Activated T-cell treated with anti-CD3 and anti-CD28 coated beads, Interleukin-2, amount 50 U/mL, for 24 hours (primary cell): ENCODE measurements at regions not wholly inside any gene's neighbourhood (a gene's known extent, or its start where the extent isn't known, plus 50 kb on each side); places are given as distances from the start of the nearest gene placed in this dataset.
"Not testable (repeated sequence)": the region's sequence is repeated elsewhere in the genome, so short reads cannot be mapped to it uniquely, and the experiment has no call there.

ENCODE experiments used
- DNase-seq: peaks from one replicate; pipeline ENCODE4 v3.0.0-alpha.2; 2020
- H3K27ac Mint-ChIP-seq: 2 replicates; pipeline ENCODE4 v1.8.0; 2020; ENCODE audit warnings: mild to moderate bottlenecking, mixed read lengths
- H3K27me3 Mint-ChIP-seq: 2 replicates; pipeline ENCODE4 v1.8.0; 2020; ENCODE audit warnings: mixed read lengths
- H3K36me3 Mint-ChIP-seq: 2 replicates; pipeline ENCODE4 v1.8.0; 2020; ENCODE audit warnings: low read depth, mixed read lengths
- H3K4me1 Mint-ChIP-seq: 2 replicates; pipeline ENCODE4 v1.8.0; 2020; ENCODE audit warnings: low read depth, mixed read lengths
- H3K4me3 Mint-ChIP-seq: 2 replicates; pipeline ENCODE4 v1.8.0; 2020; ENCODE audit warnings: mild to moderate bottlenecking, moderate library complexity, mixed read lengths
- H3K9me3 Mint-ChIP-seq: 2 replicates; pipeline ENCODE4 v1.8.0; 2020; ENCODE audit warnings: mixed read lengths

DNA sequence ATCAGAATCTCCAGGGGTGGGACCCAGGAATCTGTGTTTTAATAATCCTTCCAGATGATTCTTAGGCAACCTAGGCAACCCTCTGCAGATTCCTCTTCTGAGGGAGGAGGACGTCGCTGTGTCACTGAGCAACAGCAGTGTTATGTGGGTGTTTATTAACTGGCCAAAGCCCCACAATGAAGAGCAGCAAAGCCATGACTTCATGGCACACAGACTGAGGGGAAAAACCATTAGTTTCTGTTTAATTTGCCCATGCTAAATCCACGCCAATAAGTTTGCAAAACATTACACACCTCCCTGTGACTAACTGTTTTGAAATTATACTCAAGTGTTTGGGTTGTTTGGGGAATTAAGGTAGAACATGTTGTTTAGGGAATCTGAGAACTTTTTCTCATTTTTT lies 83.7 kb upstream of the TMED7 start:
- H3K27ac Mint-ChIP-seq = no peak overlapping the region
- H3K4me1 Mint-ChIP-seq = no peaks in the 10 kb centered on the region
- peaks cover 11% of the 10 kb centered on the region for H3K9me3 Mint-ChIP-seq
- no peak for DNase-seq
- H3K36me3 Mint-ChIP-seq = no peaks in the 10 kb centered on the region
- H3K4me3 Mint-ChIP-seq = no peak overlapping the region
- H3K27me3 Mint-ChIP-seq = peaks cover 13% of the 10 kb centered on the region

DNA sequence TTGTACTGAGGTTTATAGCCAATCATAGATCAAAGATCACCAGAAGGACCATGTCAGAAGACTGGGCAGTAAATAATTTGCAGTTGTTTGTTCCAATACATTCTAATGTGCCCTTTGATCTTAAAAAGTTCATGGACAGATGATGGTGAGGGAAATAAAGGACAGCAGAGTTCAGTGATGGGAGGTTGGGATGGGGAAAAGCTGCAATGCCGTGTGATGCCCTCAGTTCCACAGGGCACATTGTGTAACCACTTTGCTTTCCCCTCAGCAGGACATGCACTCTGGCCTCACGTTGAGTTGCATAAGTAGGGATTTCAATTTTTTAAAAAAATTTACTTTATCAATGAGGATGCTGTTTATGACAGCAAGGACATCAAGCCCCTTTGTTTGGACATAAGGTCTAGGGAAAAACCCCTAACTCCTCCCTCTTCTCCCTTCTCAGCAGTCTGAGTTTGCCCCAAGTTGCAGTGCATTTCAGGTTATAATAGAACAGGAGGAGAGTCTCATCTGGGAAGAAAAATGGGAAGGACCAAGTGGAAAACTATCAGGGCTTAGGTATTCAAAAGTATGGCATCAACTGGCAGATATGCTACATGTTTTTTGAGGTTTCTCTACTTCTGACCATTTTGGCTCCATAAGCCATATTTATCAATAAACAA lies 83.1 kb upstream of the TMED7 start:
- H3K27me3 Mint-ChIP-seq = peaks cover 13% of the 10 kb centered on the region
- H3K9me3 Mint-ChIP-seq = peaks cover 11% of the 10 kb centered on the region
- H3K4me1 Mint-ChIP-seq = no peaks in the 10 kb centered on the region
- H3K27ac Mint-ChIP-seq = no peak overlapping the region
- DNase-seq = no peak
- H3K36me3 Mint-ChIP-seq = no peaks in the 10 kb centered on the region
- H3K4me3 Mint-ChIP-seq = no peak overlapping the region

- Mint-ChIP-seq H3K4me3 (no peak overlapping the region), H3K27me3 (peaks cover 15% of the 10 kb centered on the region), H3K27ac (no peak overlapping the region), H3K36me3 (no peaks in the 10 kb centered on the region), H3K4me1 (no peaks in the 10 kb centered on the region), H3K9me3 (no peaks in the 10 kb centered on the region)
- DNase-seq = no peak
Measured at GRCh38 chr5:115703514-115703913, 77.7 kb upstream of the TMED7 start.

GRCh38 chr5:115702025-115702424 lies 76.2 kb upstream of the TMED7 start:
- H3K9me3 Mint-ChIP-seq = no peaks in the 10 kb centered on the region
- no peak overlapping the region for H3K4me3 Mint-ChIP-seq
- H3K36me3 Mint-ChIP-seq = no peaks in the 10 kb centered on the region
- no peak for DNase-seq
- no peaks in the 10 kb centered on the region for H3K4me1 Mint-ChIP-seq
- no peak overlapping the region for H3K27ac Mint-ChIP-seq
- H3K27me3 Mint-ChIP-seq = peaks cover 14% of the 10 kb centered on the region

- H3K27ac Mint-ChIP-seq = no peak overlapping the region
- no peaks in the 10 kb centered on the region for H3K9me3 Mint-ChIP-seq
- no peaks in the 10 kb centered on the region for H3K4me1 Mint-ChIP-seq
- peaks cover 22% of the 10 kb centered on the region for H3K27me3 Mint-ChIP-seq
- no peaks in the 10 kb centered on the region for H3K36me3 Mint-ChIP-seq
- no peak overlapping the region for H3K4me3 Mint-ChIP-seq
- no peak for DNase-seq
Measured at GRCh38 chr5:115699967-115700366, 74.1 kb upstream of the TMED7 start.

GRCh38 chr5:115696141-115696650 lies 70.4 kb upstream of the TMED7 start:
- no peaks in the 10 kb centered on the region for H3K36me3 Mint-ChIP-seq
- H3K4me1 Mint-ChIP-seq = no peaks in the 10 kb centered on the region
- peaks cover 17% of the 10 kb centered on the region for H3K27me3 Mint-ChIP-seq
- DNase-seq = no peak
- no peak overlapping the region for H3K4me3 Mint-ChIP-seq
- H3K27ac Mint-ChIP-seq = no peak overlapping the region
- H3K9me3 Mint-ChIP-seq = no peaks in the 10 kb centered on the region

DNA sequence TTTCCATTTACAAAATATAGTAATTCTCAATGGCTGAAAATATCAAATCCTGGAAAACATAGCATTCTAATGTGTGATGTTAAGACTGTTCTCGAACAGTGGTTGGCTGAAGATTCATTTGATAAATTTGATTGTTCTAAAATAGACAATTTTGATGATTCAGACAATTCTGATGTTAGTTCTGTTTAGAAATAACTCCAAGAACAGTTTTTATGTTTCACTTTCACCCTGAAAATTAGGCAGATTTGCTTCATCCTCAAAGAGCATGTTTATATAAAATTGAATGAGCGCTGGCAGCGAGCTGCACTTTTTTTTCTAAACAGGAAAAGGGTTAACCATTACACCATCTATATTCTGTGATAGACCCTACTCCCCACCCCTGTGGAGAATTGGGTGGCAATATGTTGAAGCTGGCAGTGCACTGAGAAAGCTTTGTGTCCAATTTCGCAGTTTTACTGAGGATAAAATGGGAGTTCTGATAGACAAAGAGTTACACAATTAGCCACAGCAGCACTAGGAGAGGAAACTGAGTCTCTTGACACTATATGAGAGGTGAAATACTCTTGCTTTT lies 69.6 kb upstream of the TMED7 start:
- no peak for DNase-seq
- no peaks in the 10 kb centered on the region for H3K36me3 Mint-ChIP-seq
- no peak overlapping the region for H3K4me3 Mint-ChIP-seq
- H3K9me3 Mint-ChIP-seq = no peaks in the 10 kb centered on the region
- H3K27me3 Mint-ChIP-seq = peaks cover 18% of the 10 kb centered on the region
- H3K4me1 Mint-ChIP-seq = no peaks in the 10 kb centered on the region
- H3K27ac Mint-ChIP-seq = no peak overlapping the region

DNA sequence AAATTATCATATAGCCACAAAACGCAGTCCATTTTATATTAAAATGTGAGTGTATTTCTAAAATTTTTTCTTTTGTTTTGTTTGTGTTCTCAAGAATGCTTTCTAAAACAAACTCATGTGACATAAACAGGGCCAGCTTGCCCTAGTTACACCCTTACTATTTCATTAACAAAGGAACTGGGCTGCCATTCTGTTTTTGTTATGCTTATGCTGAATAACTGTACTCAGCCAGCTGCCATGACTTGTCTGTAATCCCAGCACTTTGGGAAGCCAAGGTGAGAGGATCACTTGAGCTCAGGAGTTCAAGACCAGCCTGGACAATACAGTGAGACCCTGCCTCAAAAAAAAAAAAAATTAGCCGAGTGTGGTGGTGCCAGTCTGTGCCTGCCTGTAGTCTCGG lies 66.0 kb upstream of the TMED7 start:
- not testable (repeated sequence) for H3K9me3 Mint-ChIP-seq, H3K4me1 Mint-ChIP-seq, H3K27ac Mint-ChIP-seq, H3K4me3 Mint-ChIP-seq, H3K36me3 Mint-ChIP-seq, DNase-seq
- peaks cover 37% of the 10 kb centered on the region for H3K27me3 Mint-ChIP-seq

- peaks cover 49% of the 10 kb centered on the region for H3K27me3 Mint-ChIP-seq
- no peaks in the 10 kb centered on the region for H3K4me1 Mint-ChIP-seq
- DNase-seq = no peak
- no peaks in the 10 kb centered on the region for H3K36me3 Mint-ChIP-seq
- H3K9me3 Mint-ChIP-seq = no peaks in the 10 kb centered on the region
- H3K27ac Mint-ChIP-seq = no peak overlapping the region
- no peak overlapping the region for H3K4me3 Mint-ChIP-seq
Measured at GRCh38 chr5:115686738-115687074, 60.9 kb upstream of the TMED7 start.

GRCh38 chr5:115686051-115686737 lies 60.4 kb upstream of the TMED7 start:
- no peak overlapping the region for H3K4me3 Mint-ChIP-seq
- DNase-seq = no peak
- H3K4me1 Mint-ChIP-seq = no peaks in the 10 kb centered on the region
- no peak overlapping the region for H3K27ac Mint-ChIP-seq
- no peaks in the 10 kb centered on the region for H3K36me3 Mint-ChIP-seq
- H3K9me3 Mint-ChIP-seq = no peaks in the 10 kb centered on the region
- H3K27me3 Mint-ChIP-seq = peaks cover 47% of the 10 kb centered on the region

DNA sequence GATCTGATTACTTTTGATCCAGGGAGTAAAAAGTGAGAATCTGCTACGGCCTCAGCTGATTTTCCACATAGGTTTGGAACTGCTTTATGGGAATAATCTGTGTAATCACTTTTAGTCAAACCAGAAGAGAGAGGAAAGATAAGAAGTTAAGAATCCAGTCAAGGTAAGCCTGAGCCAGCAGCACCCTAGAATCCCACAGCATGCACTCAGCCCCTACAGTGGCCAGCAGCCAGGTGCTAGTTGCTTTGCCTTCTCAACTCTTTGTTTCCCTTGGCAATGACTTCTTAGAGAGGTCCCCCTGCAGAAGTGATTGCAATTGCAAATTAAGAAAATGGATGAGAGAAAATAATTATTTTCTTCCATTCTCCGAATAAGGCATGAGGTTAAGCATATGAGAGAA lies 59.7 kb upstream of the TMED7 start:
- H3K9me3 Mint-ChIP-seq = no peaks in the 10 kb centered on the region
- no peak for DNase-seq
- H3K36me3 Mint-ChIP-seq = no peaks in the 10 kb centered on the region
- H3K4me3 Mint-ChIP-seq = no peak overlapping the region
- no peak overlapping the region for H3K27ac Mint-ChIP-seq
- H3K4me1 Mint-ChIP-seq = no peaks in the 10 kb centered on the region
- H3K27me3 Mint-ChIP-seq = peaks cover 46% of the 10 kb centered on the region

- H3K36me3 Mint-ChIP-seq = no peaks in the 10 kb centered on the region
- H3K9me3 Mint-ChIP-seq = no peaks in the 10 kb centered on the region
- no peaks in the 10 kb centered on the region for H3K4me1 Mint-ChIP-seq
- DNase-seq = no peak
- no peak overlapping the region for H3K4me3 Mint-ChIP-seq
- no peak overlapping the region for H3K27ac Mint-ChIP-seq
- H3K27me3 Mint-ChIP-seq = peaks cover 40% of the 10 kb centered on the region
Measured at GRCh38 chr5:115684513-115685037, 58.7 kb upstream of the TMED7 start.

DNA sequence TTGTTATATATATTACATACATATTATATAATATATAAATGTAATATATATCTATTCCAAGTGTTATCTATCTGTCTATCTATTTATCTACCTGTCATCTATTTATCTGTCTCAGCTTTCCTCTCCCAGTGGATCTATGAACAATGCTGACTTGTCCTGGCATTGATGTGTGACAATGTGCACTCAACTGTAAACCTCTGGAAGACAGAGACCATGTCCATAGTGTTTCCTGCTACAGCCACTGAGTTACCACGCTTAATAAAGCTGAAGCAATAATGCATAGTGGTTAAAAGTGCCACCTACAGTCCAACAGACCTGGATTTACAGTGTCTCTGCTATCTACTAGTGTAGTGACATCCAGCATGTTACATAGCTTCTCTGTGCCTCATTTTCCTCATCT lies 57.2 kb upstream of the TMED7 start:
- DNase-seq = no peak
- H3K4me3 Mint-ChIP-seq = no peak overlapping the region
- H3K9me3 Mint-ChIP-seq = no peaks in the 10 kb centered on the region
- no peaks in the 10 kb centered on the region for H3K4me1 Mint-ChIP-seq
- H3K36me3 Mint-ChIP-seq = no peaks in the 10 kb centered on the region
- peaks cover 29% of the 10 kb centered on the region for H3K27me3 Mint-ChIP-seq
- H3K27ac Mint-ChIP-seq = no peak overlapping the region
